IMR-90 (cell line): ENCODE measurements at regions not wholly inside any gene's neighbourhood (a gene's known extent, or its start where the extent isn't known, plus 50 kb on each side); places are given as distances from the start of the nearest gene placed in this dataset.

ENCODE experiments used
- ATAC-seq: fragments of 200-7000 bp; cut with Tn5 transposase; 2 replicates; pipeline ENCODE4 v1.9.1; 2020; ENCODE audit warnings: low read depth, mild to moderate bottlenecking, moderate library complexity
- BruUV-seq: library from RNA; stranded (reverse); fragments of 400-500 nt; replicated peaks from 2 replicates; lab custom pipeline; 2021; lab: Mats Ljungman, UMichigan
- CTCF ChIA-PET: fragments of 300-600 bp; formaldehyde crosslinking; extraction: SDS; loops from one replicate; lab custom pipeline; 2021; ENCODE audit warnings: antibody characterized with exemption; lab: Yijun Ruan, JAX
- POLR2A ChIA-PET: fragments of 300-600 bp; sonication (Branson Sonifier 250); formaldehyde crosslinking; loops from one replicate; lab custom pipeline; 2022; ENCODE audit warnings: antibody characterized with exemption; ENCODE audit not compliant: unreplicated experiment; lab: Charles Lee
- DNase-seq: peaks from one replicate; pipeline ENCODE4 v3.0.0; 2013
- H2AFZ ChIP-seq: replicated peaks from 2 replicates; pipeline ENCODE3; 2013; ENCODE audit warnings: low read length, mild to moderate bottlenecking; ENCODE audit not compliant: poor library complexity
- H2AK5ac ChIP-seq: 2 replicates; pipeline ENCODE4 v1.6.1; 2013; ENCODE audit warnings: low read depth, low read length, inconsistent platforms
- H2AK9ac ChIP-seq: replicated peaks from 2 replicates; pipeline ENCODE3; 2013; ENCODE audit warnings: mild to moderate bottlenecking, low read depth, low read length, moderate library complexity; ENCODE audit not compliant: poor library complexity
- H2BK120ac ChIP-seq: 2 replicates; pipeline ENCODE4 v1.6.1; 2013; ENCODE audit warnings: low read depth, low read length, inconsistent platforms
- H2BK15ac ChIP-seq: 3 replicates; pipeline ENCODE4 v1.6.1; 2013; ENCODE audit warnings: low read depth, low read length, inconsistent platforms
- H2BK20ac ChIP-seq: 2 replicates; pipeline ENCODE4 v1.6.1; 2013; ENCODE audit warnings: low read depth, mild to moderate bottlenecking, inconsistent platforms, low read length, moderate library complexity
- H2BK5ac ChIP-seq: 2 replicates; pipeline ENCODE4 v1.6.1; 2013; ENCODE audit warnings: mild to moderate bottlenecking, low read depth, low read length, inconsistent platforms; ENCODE audit not compliant: poor library complexity, severe bottlenecking
- H3K14ac ChIP-seq: replicated peaks from 2 replicates; pipeline ENCODE4 v1.6.1; 2013; ENCODE audit warnings: low read depth, low read length, inconsistent platforms
- H3K18ac ChIP-seq: 2 replicates; pipeline ENCODE4 v1.6.1; 2013; ENCODE audit warnings: low read depth, low read length, control low read depth
- H3K23ac ChIP-seq: 2 replicates; pipeline ENCODE4 v1.6.1; 2013; ENCODE audit warnings: low read depth, low read length, inconsistent platforms
- H3K27ac ChIP-seq: 2 replicates; pipeline ENCODE4 v1.5.1; 2013; ENCODE audit warnings: mild to moderate bottlenecking, control low read depth, low read length; ENCODE audit not compliant: insufficient read depth
- H3K27me3 ChIP-seq: 2 replicates; pipeline ENCODE4 v1.6.1; 2013; ENCODE audit warnings: low read length; ENCODE audit not compliant: control insufficient read depth, insufficient read depth
- H3K36me3 ChIP-seq: 2 replicates; pipeline ENCODE4 v1.6.1; 2013; ENCODE audit warnings: low read length, mixed read lengths; ENCODE audit not compliant: control insufficient read depth, insufficient read depth
- H3K4ac ChIP-seq: 2 replicates; pipeline ENCODE4 v1.6.1; 2013; ENCODE audit warnings: low read depth, low read length, inconsistent platforms
- H3K4me1 ChIP-seq: 2 replicates; pipeline ENCODE4 v1.6.1; 2013; ENCODE audit warnings: low read length, mixed read lengths; ENCODE audit not compliant: control insufficient read depth, insufficient read depth
- H3K4me2 ChIP-seq: 2 replicates; pipeline ENCODE4 v1.6.1; 2013; ENCODE audit warnings: low read depth, mild to moderate bottlenecking, control low read depth, low read length, moderate library complexity
- H3K4me3 ChIP-seq: 2 replicates; pipeline ENCODE4 v1.5.1; 2013; ENCODE audit warnings: low read depth, mild to moderate bottlenecking, control low read depth, low read length, moderate library complexity; ENCODE audit not compliant: insufficient read depth
- H3K56ac ChIP-seq: 2 replicates; pipeline ENCODE4 v1.6.1; 2013; ENCODE audit warnings: low read length, inconsistent platforms; ENCODE audit not compliant: insufficient read depth; ENCODE audit errors: extremely low read depth
- H3K79me1 ChIP-seq, 2 experiments: 2 replicates each; pipeline ENCODE4 v1.6.1; 2013; ENCODE audit warnings: low read length in 2 of 2, inconsistent platforms in 1 of 2, low read depth in 1 of 2
- H3K9ac ChIP-seq: 2 replicates; pipeline ENCODE4 v1.6.1; 2013; ENCODE audit warnings: low read depth, low read length, control low read depth
- H3K9me1 ChIP-seq: 2 replicates; pipeline ENCODE4 v1.6.1; 2013; ENCODE audit warnings: low read length, inconsistent platforms; ENCODE audit not compliant: insufficient read depth
- H3K9me3 ChIP-seq: 2 replicates; pipeline ENCODE4 v1.6.1; 2013; ENCODE audit warnings: low read length; ENCODE audit not compliant: control insufficient read depth, insufficient read depth
- H4K20me1 ChIP-seq: 2 replicates; pipeline ENCODE4 v1.6.1; 2013; ENCODE audit warnings: low read length, inconsistent platforms; ENCODE audit not compliant: insufficient read depth
- H4K5ac ChIP-seq: 2 replicates; pipeline ENCODE4 v1.6.1; 2013; ENCODE audit warnings: mild to moderate bottlenecking, low read depth, low read length, control low read depth
- H4K8ac ChIP-seq, 2 experiments: 2 replicates each; pipeline ENCODE4 v1.6.1; 2013; ENCODE audit warnings: low read depth in 2 of 2, low read length in 2 of 2, control low read depth in 1 of 2, inconsistent platforms in 1 of 2
- H4K91ac ChIP-seq: 2 replicates; pipeline ENCODE4 v1.6.1; 2013; ENCODE audit warnings: low read depth, low read length, inconsistent platforms; ENCODE audit not compliant: insufficient read depth
- BHLHE40 ChIP-seq: fragments of 150-350 bp; IDR thresholded peaks from 2 replicates; pipeline ENCODE4 v1.6.1; 2016; ENCODE audit warnings: mild to moderate bottlenecking, low read depth, low read length
- CEBPB ChIP-seq: IDR thresholded peaks from 2 replicates; pipeline ENCODE4 v1.6.1; 2012; ENCODE audit warnings: low read depth, low read length, improper control_type of control experiment
- ELK1 ChIP-seq: fragments of 150-350 bp; IDR thresholded peaks from 2 replicates; pipeline ENCODE4 v1.6.1; 2016; ENCODE audit warnings: low read depth, mild to moderate bottlenecking, low read length, moderate library complexity, borderline replicate concordance
- USF2 ChIP-seq: fragments of 150-350 bp; IDR thresholded peaks from 2 replicates; pipeline ENCODE4 v1.6.1; 2017; ENCODE audit warnings: mild to moderate bottlenecking, antibody characterized with exemption, low read length, low read depth
- WGBS, 2 experiments: methylation state at CpG; one replicate each; pipeline versions ENCODE4 v1.1.5 to v1.1.7; 2013; ENCODE audit warnings: missing lambda C conversion rate in 2 of 2; ENCODE audit not compliant: insufficient read length in 1 of 2; ENCODE audit errors: extremely low coverage in 2 of 2; 5-methylcytosine and 5-hydroxymethylcytosine counted together
- dilution Hi-C: fragments of 300-500 bp; cut with HindIII; formaldehyde crosslinking; loops from one replicate; pipeline ENCODE4 v1.14.3; 2018; ENCODE audit warnings: low sequenced_read_pairs; ENCODE audit not compliant: unreplicated experiment
- in situ Hi-C: fragments of 300-500 bp; cut with MboI; formaldehyde crosslinking; loops from 3 replicates; pipeline ENCODE4 v1.14.3; 2019; ENCODE audit warnings: low sequenced_read_pairs, inconsistent platforms, mixed read lengths
- intact Hi-C: fragments of 100-400 bp; cut with micrococcal nuclease; formaldehyde crosslinking; loops from 2 replicates; pipeline ENCODE4 v1.10.0; 2022

GRCh38 chr10:62681211-62681940, 123.1 kb upstream of the ADO start:
- DNase-seq (no peak), ATAC-seq (no peak)
- Histone ChIP-seq H3K4ac (no peak overlapping the region), H4K8ac (no peak overlapping the region), H3K9me3 (no peaks in the 10 kb centered on the region), H3K14ac (no peak overlapping the region), H4K20me1 (no peaks in the 10 kb centered on the region), H2AK9ac (no peak overlapping the region), H4K5ac (no peak overlapping the region), H3K18ac (no peak overlapping the region), H3K56ac (no peak overlapping the region), H3K9ac (no peak overlapping the region), H3K27me3 (peaks cover 1% of the 10 kb centered on the region; the same call in 1 of the 2 replicates), H3K9me1 (no peaks in the 10 kb centered on the region), H3K4me2 (no peak overlapping the region), H3K4me3 (no peak overlapping the region), H3K4me1 (no peaks in the 10 kb centered on the region), H2BK5ac (no peak overlapping the region), H2BK120ac (no peak overlapping the region), H2AFZ (no peak overlapping the region), H3K79me1 (no peaks in the 10 kb centered on the region), H4K91ac (no peak overlapping the region), H2AK5ac (no peak overlapping the region), H2BK15ac (no peak overlapping the region), H3K27ac (no peak overlapping the region), H3K36me3 (no peaks in the 10 kb centered on the region), H2BK20ac (no peak overlapping the region), H3K23ac (no peak overlapping the region)
- TF ChIP-seq ELK1: no peak
- no peak for TF ChIP-seq USF2
- TF ChIP-seq BHLHE40: no peak
- peak; percentile 68 for TF ChIP-seq CEBPB
- CTCF ChIA-PET: interaction anchor here (0.6 kb wide), 1 partner anchor 1500 kb away, joined by 3 read pairs; no protein-coding TSS in a partner anchor
- POLR2A ChIA-PET: no interaction called here
- no TSS peak for BruUV-seq
- 56% methylated on average over 3 of the region's 8 CpGs; no CpG with 5 or more reads in 1 of the 2 experiments for WGBS, 2 experiments
- in situ Hi-C loops (no loop called here), dilution Hi-C loops (no loop called here), intact Hi-C loops (no loop called here)
